ENCODE measurements at regions not wholly inside any gene's neighbourhood (a gene's known extent, or its start where the extent isn't known, plus 50 kb on each side); places are given as distances from the start of the nearest gene placed in this dataset.

DNA sequence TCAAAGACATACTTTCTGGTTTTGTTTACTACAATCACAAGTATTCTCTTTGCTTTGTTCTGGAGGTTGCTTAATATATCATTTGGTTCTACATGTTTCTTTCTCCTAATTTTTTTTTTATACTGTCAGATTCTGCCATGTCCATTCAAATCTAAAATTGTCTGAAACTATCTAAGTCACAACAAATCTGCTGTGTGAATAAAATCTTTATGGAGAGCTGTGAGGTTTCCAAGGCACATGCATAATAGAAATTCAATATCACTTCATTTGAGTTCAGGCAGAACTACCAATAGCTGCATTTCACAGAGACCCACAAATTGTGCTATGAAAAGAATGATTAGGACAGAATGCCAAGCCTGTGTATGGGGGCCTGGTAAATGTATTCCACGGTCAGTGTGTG is 346.9 kb upstream of the ARRDC3 start:
- DNase-seq, result no peak

- no peak for DNase-seq
Measured at GRCh38 chr5:91727463-91727862, 344.3 kb upstream of the ARRDC3 start.

- no peak for DNase-seq
Measured at GRCh38 chr5:91722736-91723467, 339.8 kb upstream of the ARRDC3 start.

DNA sequence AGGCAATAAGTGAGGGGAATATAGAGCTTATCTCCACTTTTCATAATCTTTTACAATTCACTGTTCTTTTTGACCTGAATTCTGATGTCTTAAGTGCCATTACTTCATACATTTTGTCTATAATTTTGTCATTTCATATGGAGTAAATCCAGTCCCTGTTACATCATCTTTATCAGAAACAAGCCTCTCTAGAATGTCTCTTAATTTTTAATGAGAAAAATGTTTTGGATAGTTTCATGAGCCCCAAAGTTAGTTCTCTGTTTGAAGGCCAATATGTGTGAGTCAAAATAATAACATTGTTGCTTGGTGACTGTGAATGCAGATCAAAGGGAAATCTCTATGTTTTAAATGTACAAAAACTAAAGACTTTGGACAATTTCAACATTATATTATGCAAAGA is 329.6 kb upstream of the ARRDC3 start:
- DNase-seq, result no peak

DNA sequence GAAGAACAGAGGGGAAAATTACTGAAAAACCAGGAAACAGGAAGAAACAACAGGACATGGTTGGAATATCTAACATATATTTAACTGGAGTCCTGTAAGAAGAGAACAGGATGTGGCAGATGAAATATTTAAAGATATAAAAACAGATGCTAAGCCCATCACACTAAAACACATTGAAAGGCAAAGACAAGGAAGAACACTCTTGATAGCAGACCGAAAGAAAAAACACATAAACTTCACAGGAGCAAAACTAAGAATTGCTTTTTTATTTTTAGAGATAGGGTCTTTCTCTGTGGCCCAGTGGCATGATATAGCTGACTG is 324.4 kb upstream of the ARRDC3 start:
- DNase-seq, result no peak

- DNase-seq, result no peak
Measured at GRCh38 chr5:91706785-91707520, 323.8 kb upstream of the ARRDC3 start.

DNA sequence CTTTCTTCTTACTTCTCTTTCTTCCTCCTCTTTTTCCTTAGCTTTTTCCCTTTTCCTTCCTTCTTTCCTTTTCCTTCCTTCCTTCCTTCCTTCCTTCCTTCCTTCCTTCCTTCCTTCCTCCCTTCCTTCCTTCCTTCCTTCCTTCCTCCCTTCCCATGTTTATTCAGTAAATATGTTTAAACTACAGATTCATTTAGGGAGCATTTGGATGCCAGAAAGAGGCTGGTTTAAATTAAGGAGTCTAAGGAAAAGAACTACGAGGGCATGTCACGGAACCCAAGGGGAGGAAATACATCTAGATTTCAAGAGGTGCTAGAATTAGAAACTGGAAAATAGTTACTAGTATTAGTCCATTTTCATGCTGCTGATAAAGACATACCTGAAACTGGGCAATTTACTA is 320.0 kb upstream of the ARRDC3 start:
- no peak for DNase-seq

- DNase-seq, result no peak
Measured at GRCh38 chr5:91699429-91699828, 316.3 kb upstream of the ARRDC3 start.

- DNase-seq, result no peak
Measured at GRCh38 chr5:91691592-91691991, 308.5 kb upstream of the ARRDC3 start.

DNA sequence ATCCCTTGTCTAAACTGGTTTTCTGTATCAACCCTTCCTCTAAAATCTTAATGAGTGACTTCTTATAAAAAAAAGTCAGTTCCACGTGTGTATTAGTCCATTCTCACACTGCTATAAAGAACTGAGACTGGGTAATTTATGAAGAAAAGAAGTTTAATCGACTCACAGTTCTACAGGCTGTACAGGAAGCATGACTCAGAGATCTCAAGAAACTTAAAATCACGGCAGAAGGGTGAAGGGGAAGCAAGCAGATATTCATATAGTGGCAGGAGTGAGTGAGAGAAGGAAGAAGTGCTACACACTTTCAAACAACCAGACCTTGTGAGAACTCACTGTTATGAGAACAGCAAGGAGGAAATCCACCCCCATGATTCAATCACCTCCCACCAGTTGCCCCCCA is 307.8 kb upstream of the ARRDC3 start:
- DNase-seq, result no peak

- no peak for DNase-seq
Measured at GRCh38 chr5:91687430-91687829, 304.3 kb upstream of the ARRDC3 start.

DNA sequence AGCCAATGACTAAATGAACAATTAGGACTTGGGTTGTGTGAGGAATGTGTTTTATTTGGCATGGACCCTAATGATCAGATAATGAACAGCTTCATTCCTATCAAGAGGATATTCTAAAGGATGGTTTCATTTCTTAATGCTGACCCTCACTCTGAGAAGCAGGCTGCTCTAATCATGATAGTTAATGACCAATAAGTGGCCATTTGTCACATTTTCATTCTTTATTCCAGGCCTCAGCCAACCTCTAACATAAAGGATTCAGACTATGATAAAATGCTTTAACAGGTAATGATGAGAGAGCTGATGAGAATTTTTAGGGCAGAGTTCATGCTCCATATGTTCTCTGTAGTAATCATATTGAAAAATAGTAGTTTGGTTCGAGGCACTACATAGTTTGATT is 301.5 kb upstream of the ARRDC3 start:
- DNase-seq, result no peak

DNA sequence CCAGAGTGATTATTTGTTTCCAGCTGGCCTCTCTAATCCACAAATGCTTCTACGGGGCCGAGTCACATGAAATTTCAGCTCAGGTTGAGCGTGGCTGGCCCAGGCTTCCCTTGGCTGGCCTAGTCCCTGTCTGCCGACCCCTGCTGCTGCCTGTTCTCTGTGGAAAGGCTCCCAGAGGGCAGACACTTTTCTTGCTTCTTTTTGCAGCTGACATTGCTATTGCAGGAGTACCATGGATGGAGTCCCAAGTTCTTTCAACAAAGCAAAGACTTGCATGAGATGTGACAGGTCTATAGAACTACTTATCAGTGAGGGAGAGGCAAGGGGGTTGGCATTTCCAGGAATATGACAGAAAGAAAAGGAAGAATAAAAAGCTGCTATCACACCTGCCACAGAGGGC is 287.4 kb upstream of the ARRDC3 start:
- no peak for DNase-seq

DNA sequence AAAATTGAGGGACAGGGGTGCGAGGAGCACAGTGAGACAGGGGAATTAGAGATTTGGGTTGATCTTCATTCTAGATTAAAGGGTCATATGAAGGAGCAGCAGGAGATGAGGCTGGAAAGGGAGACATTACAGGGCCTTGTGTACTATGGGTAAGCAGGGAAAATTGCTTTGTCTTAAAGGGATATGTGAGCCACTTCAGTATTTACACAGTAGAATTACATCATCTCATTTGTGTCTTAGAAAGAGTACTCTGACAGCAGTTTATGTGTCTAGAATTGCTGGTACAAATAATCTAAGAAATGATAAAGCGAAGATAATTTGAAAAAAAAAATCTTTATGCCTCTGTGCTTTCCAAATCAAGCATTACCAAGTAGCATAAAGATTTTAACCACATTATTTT is 287.0 kb upstream of the ARRDC3 start:
- no peak for DNase-seq

GRCh38 chr5:91668261-91668660 is 285.1 kb upstream of the ARRDC3 start:
- no peak for DNase-seq

- no peak for DNase-seq
Measured at GRCh38 chr5:91652678-91653077, 269.6 kb upstream of the ARRDC3 start.

- DNase-seq, result no peak
Measured at GRCh38 chr5:91651704-91652103, 268.6 kb upstream of the ARRDC3 start.

GRCh38 chr5:91645347-91645746 is 262.2 kb upstream of the ARRDC3 start:
- DNase-seq, result no peak

DNA sequence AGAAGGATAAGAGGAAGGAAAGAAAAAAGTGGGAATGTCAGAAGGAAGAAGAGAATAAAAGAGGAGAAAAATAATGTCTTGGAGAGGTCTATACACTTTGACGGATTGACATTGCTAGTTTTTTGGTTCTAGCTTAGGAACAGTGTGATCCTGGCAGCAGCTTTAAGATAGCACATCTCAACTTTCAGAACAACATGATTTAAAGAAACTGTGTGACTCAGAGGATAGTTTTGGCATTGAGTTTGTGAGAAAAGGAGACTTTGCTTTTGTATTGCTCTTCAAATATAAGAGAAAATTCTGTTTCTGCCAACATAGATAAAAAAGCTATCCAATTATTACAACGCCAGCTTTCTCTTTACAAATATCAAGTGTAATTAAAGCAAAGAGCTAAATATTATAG is 260.7 kb upstream of the ARRDC3 start:
- DNase-seq, result no peak

DNA sequence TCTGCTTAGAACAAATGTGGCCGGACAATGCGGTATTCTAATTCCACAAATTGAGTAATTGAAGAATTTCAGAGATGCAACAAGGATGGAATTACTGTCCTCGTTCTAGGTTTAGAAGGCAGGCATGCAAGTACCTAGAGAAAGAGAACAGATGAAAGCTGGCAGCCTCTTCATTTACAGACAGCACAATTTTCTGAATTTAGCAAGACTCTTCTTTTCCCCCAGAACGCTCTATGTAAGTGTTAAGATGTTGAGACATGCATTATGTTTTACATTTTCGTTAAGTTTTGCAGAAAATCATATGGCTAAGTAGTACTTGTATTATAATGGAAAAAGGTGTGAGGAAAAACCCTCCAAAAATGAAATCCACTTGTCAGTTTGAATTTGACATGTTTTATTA is 259.5 kb upstream of the ARRDC3 start:
- DNase-seq, result no peak

GRCh38 chr5:91641730-91642350 is 258.7 kb upstream of the ARRDC3 start:
- no peak for DNase-seq

- no peak for DNase-seq
Measured at GRCh38 chr5:91639744-91640143, 256.6 kb upstream of the ARRDC3 start.

DNA sequence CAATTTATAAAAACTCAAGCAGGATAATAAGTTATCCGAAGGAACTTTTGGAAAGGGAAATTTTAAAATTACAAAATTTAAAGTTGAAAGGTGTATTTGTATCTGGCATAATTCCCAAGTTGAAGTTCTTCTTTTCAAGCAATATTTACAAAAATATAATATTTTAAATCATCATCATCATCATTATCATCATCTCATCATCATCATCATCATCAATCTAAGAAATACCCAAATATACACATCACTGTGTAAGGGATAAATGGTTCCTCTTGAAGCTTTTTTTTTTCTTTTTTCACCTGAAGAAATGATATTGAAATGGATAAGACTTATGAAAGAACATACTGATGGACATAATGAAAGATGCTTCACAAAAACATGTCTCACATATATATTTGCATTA is 254.9 kb upstream of the ARRDC3 start:
- no peak for DNase-seq

GRCh38 chr5:91635950-91636734 is 253.0 kb upstream of the ARRDC3 start:
- DNase-seq, result no peak
